HG03457 (cell line): ENCODE measurements at regions not wholly inside any gene's neighbourhood (a gene's known extent, or its start where the extent isn't known, plus 50 kb on each side); places are given as distances from the start of the nearest gene placed in this dataset.

Experiments
- ATAC-seq: cut with Tn5 transposase; IDR thresholded peaks from one replicate; pipeline ENCODE4 v1.9.1; 2021; ENCODE audit warnings: moderate number of reproducible peaks; ENCODE audit not compliant: unreplicated experiment

GRCh38 chr3:23663661-23664186 lies 142.0 kb upstream of the UBE2E1 start:
- no peak for ATAC-seq

GRCh38 chr3:23664459-23664858 lies 141.3 kb upstream of the UBE2E1 start:
- no peak for ATAC-seq

DNA sequence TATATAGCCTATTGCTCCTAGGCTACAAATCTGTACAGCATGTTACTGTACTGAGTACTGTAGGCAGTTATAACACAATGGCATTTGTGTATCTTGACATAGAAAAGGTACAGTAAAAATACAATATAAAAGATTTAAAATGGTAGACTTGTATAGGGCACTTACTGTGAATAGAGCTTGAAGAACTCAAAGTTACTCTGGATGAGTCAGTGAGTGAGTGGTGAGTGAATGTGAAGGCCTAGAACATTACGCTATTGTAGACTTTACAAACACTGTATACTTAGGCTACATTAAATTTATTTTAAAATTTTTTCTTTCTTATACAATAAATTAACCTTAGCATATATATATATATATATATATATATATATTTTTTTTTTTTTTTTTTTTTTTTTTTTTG lies 140.0 kb upstream of the UBE2E1 start:
- ATAC-seq: no peak

DNA sequence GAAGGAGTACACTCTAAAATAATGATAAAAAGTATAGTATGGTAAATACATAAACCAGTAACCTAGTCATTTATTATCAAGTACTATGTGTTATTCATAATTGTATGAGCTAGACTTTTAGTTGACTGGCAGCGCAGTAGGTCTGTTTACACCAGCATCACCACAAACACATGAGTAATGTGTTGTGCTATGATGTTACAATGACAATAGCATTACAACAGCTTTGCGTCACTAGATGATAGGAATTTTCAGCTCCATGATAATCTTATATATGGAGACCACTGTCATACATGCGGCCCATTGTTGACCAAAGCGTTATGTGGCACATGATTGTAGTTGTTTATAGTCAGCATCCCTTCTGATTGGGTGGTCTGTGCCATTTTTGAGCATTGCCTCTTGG lies 138.9 kb upstream of the UBE2E1 start:
- ATAC-seq: no peak

DNA sequence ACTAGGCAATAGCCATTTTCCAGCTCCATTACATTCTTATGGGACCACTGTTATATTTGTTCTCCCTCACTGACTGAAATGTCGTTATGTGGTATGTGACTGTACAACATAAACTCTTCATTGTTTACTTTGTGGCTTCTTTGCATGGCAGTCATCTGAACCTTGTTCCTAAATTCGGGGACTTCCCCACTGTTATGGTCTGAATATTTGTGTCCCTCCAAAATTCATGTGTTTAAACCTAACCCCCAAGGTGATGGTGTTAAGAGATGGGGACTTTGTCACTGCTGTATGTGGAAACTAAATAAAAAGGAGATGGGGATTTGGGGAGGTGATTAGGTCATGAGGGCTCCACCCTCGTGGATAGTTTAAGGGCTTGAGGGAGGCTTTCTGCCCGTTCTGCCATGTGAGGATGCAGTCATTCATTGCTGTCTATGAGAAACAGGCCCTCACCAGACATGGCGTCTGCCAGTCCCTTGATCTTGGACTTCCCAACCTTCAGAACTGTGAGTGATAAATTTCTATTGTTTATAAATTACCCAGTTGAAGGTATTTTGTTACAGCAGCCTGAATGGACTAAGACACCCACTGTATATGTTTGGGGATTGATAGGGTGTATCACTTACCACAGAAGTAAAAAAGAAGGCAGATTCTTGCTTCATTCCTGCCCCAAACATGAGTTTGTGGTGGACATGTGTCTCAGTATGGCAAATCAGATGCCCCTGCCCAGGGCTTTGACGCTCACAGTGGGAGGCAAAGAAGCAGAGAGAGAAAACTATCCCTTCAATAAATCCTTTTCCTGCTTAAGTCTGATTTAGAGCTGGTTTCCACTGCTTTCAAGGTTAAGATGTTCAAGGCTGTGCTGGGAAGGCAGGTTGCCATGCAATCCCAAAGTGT lies 138.0 kb upstream of the UBE2E1 start:
- no peak for ATAC-seq

GRCh38 chr3:23668430-23668904 lies 137.3 kb upstream of the UBE2E1 start:
- ATAC-seq: no peak

DNA sequence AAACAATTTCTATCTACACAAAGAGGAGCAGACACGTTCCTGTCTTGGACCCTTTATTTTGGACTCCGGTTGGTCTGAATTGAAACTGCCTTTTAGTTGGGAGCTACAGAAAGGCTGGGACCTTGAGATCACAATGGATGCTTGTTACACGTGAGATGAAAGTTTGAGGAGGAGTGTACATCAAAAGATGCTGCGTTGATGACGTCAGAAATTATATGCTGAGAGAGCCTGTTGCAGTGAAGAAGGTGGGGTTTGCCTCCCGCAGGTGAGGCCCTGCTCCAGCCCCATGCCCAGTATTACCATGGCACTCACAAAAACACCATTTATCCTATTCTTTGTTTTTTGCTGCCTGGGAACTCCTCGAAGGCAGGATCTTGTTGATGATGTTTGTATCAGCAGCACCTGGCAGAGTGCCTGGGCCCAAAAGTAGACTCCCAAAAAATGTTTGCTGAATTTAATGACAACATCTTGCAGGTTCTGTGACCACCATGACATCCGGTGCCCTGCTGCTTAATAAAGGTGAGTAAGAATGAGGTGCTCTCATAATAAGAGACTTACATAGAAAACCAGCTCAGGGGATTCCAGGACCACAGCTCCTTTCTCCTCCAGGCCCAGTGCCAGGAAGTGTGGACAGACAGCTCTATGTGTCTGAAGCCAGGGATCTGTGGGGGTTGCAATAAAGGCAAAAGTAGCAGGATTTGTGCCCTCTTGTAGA lies 136.1 kb upstream of the UBE2E1 start:
- no peak for ATAC-seq

GRCh38 chr3:23671851-23672589 lies 133.7 kb upstream of the UBE2E1 start:
- no peak for ATAC-seq

- no peak for ATAC-seq
Measured at GRCh38 chr3:23672628-23673027, 133.1 kb upstream of the UBE2E1 start.

GRCh38 chr3:23675010-23675409 lies 130.7 kb upstream of the UBE2E1 start:
- no peak for ATAC-seq

DNA sequence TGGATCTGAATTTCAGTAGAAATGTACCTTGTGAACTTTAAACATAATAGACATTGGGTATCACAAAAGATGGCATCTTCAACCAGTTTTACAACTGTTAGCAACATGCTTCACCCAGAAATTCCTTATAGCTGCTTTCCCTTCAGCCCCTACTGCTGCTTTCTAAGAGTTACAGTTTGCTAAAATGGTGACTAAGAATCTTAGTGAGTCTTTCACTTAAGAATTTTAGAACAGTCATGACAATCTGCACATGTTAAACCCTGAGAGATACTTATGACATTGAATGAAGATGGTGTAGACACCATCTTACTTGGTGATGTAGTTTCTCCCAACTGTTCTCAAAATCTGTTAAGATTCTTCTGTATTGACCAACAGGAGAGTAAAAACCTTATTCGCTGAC lies 129.7 kb upstream of the UBE2E1 start:
- ATAC-seq: no peak

GRCh38 chr3:23682646-23683045 lies 123.1 kb upstream of the UBE2E1 start:
- ATAC-seq: no peak

- ATAC-seq: no peak
Measured at GRCh38 chr3:23685541-23686258, 120.1 kb upstream of the UBE2E1 start.

DNA sequence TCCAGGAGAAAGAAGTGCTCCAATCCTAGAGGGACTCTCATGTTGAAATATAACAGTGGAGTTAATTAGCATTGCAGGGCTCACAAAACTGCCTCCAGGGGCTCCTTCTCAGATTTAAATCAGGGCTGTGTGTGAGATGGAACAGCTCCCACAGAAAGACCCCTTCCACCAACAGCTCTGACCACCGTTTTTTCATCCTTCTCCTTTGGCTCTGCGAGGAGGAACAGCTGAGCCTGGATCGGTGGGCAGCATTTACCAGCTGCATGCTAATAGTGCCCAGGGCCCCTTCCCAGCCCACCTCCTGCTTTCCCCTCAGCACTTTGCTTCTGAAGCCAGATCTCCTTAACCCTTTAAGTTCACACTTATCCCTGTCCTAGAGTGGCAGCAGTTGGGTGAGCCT lies 119.2 kb upstream of the UBE2E1 start:
- no peak for ATAC-seq

DNA sequence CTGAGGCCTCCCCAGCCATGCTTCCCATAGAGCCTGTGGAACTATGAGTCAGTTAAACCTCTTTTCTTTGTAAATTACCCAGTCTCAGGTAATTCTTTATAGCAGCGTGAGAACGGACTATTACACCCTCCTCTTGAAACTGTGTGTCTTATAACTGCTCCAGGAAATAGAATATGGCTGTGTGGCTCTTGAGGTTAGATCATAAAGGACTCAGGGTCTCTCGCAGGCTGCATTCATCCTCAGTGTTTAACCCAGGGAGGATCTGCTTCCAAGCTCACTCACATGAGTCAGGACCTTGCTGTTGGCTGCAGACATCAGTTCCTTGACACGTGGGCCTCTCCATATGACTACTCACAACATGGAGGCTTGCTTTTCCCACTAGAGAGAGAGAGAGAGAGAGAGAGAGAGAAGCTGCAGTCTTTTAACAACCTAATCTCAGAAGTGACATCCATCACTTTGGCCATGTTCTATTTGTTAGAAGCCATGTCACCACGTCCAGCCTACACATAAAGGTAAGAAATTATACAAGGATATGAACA lies 114.3 kb upstream of the UBE2E1 start:
- ATAC-seq: no peak

GRCh38 chr3:23696842-23697241 lies 108.9 kb upstream of the UBE2E1 start:
- no peak for ATAC-seq

- no peak for ATAC-seq
Measured at GRCh38 chr3:23697416-23697815, 108.3 kb upstream of the UBE2E1 start.

DNA sequence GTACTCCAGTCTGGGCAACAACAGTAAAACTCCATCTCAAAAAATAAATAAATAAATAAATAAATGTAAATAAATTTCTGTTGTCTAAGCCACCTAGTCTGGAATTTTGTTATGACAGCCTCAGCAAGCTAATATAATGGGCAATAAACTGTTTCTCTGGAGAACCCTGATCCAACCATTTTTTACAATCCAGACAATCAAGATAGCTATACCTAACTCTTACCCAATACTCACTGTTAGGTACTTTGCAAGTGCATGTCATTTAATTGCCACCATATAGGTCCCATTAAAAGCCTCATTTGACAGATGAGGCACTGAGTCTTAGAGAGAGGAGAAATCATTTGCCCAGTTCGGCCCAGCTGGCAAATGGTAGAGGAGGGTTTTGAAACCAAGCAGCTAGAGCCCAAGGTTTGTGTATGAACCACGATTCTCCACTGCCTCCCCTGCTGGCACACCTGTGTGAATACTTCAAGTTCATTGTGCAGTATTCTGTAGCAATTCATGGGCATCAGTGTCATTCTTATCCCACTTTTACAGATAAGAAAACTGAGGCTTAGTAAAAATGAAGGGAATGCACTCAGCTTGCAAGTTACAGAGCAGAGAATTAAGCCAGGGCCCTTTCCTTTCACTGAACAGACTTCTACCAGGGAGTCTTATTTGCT lies 107.0 kb upstream of the UBE2E1 start:
- no peak for ATAC-seq

- ATAC-seq: no peak
Measured at GRCh38 chr3:23700616-23701015, 105.1 kb upstream of the UBE2E1 start.
